Heart right ventricle (tissue), 16 donors: ENCODE measurements at regions not wholly inside any gene's neighbourhood (a gene's known extent, or its start where the extent isn't known, plus 50 kb on each side); places are given as distances from the start of the nearest gene placed in this dataset.

Source experiments
- ATAC-seq, 8 donors: fragments of 200-7000 bp; cut with Tn5 transposase; one replicate each; pipeline ENCODE4 v1.9.1; 2020; ENCODE audit warnings: mild to moderate bottlenecking in 8 of 8, moderate library complexity in 8 of 8, moderate number of reproducible peaks in 1 of 8
- DNase-seq, 2 donors: peaks; one replicate each; pipeline ENCODE4 v3.0.0-alpha.2; 2020
- H3K27ac ChIP-seq, 10 donors: fragments of 200-600 bp; sonication (generic) in 2 of 10; one replicate each; pipeline versions ENCODE4 v1.5.0 to v1.8.0; 2020 to 2022; ENCODE audit warnings: mild to moderate bottlenecking in 3 of 10
- H3K27me3 ChIP-seq, 7 donors: fragments of 200-600 bp; one replicate each; pipeline ENCODE4 v1.8.0; 2021 to 2022; ENCODE audit warnings: mild to moderate bottlenecking in 2 of 7
- H3K36me3 ChIP-seq, 9 donors: fragments of 200-600 bp; sonication (generic) in 1 of 9; one replicate each; pipeline versions ENCODE4 v1.5.0 to v1.8.0; 2020 to 2022; ENCODE audit warnings: mild to moderate bottlenecking in 2 of 9
- H3K4me1 ChIP-seq, 9 donors: fragments of 200-600 bp; sonication (generic) in 1 of 9; one replicate each; pipeline versions ENCODE4 v1.5.0 to v1.8.0; 2020 to 2022; ENCODE audit warnings: mild to moderate bottlenecking in 4 of 9
- H3K4me3 ChIP-seq, 10 donors: fragments of 200-600 bp; sonication (generic) in 2 of 10; one replicate each; pipeline versions ENCODE4 v1.5.0 to v1.8.0; 2020 to 2022; ENCODE audit warnings: mild to moderate bottlenecking in 7 of 10, moderate library complexity in 2 of 10
- H3K9me3 ChIP-seq, 11 donors: fragments of 200-600 bp in 10 of 11; sonication (generic) in 2 of 11; one replicate each; pipeline versions ENCODE4 v1.5.0 to v1.8.0; 2013 to 2022; ENCODE audit warnings: mild to moderate bottlenecking in 2 of 11, control low read depth in 1 of 11, moderate library complexity in 1 of 11
- CTCF ChIP-seq, 9 donors: fragments of 200-600 bp; sonication (generic) in 2 of 9; IDR thresholded peaks; one replicate each; pipeline versions ENCODE4 v1.5.0 to v1.8.0; 2021 to 2022; ENCODE audit warnings: antibody characterized with exemption in 9 of 9, mild to moderate bottlenecking in 5 of 9, moderate library complexity in 1 of 9
- WGBS, 2 donors: extraction: QIAGEN DNeasy Blood & Tissue Kit; methylation state at CpG; one replicate each; pipeline ENCODE4 v1.1.7; 2013; ENCODE audit warnings: inconsistent platforms in 1 of 2; 5-methylcytosine and 5-hydroxymethylcytosine counted together
- intact Hi-C, 10 donors: fragments of 100-400 bp; cut with DNase I; formaldehyde crosslinking; loops; one replicate each; pipeline versions ENCODE4 v1.11.1 to v1.14.2; 2022
- donor health status: Arrhythmogenic right ventricular cardiomyopathy.
- donor health status: ischemic (EF 13 %, LVEDD 7.1; RV severe dilation, severe dysfunction).
- donor health status: healthy with polysubstance abuse.
- donor health status: DM: no; HTN: yes; CAD: no.
- donor health status: DM: no; HTN: no; CAD: no.
- donor health status: ischemic (EF 25% LVEDD 6.9; RV normal size, moderate dysfunction).
- donor health status: ischemic (EF 25% LVEDD 5.7; RV mildly dilated, moderate dysfunction).
- donor health status: healthy.
- donor health status: DM: yes; HTN: yes; CAD: no.
- donor health status: Ischemic cardiomyopathy.
- donor health status: ischemic (EF 35%, LVEDD 5.7; RV mildly dilated, moderate dysfunction).
- donor health status: nonischemic (EF 11% LVEDD 7.7; RV severe dilation, severe dysfunction).
- donor health status: DM: yes; HTN: yes; CAD: no.
- donor health status: PGD.
- donor health status: ischemic (EF 29% LVEDD 5.4; RV normal size, mild dysfunction).
- donor health status: nonischemic (EF 23%, LVEDD 6.1; RV moderate dilation, normal function).

DNA sequence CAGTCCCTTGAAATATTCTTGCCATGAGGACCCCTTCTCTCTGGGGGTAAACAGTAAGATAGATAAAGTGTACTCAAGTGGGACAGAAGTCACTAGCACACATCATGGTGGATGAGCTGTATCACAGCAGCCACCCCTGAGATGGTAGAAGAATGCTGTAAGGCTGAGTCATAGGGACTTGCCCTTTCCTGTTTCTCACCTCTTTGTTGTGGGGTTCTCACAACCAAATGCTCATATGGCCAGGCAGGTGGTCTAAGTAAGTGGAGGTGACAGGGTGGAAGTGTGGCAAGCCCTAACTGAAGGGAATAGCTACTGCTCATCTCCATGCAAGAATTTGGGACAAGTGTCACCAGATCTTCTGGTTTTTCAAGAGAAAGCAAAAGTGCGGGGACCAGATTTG is 202.7 kb upstream of the SLC14A2 start:
- DNase-seq (no peak), ATAC-seq (no peak)
- 93 to 100% methylated on average over 1 of the region's 1 CpG for WGBS, 2 donors
- peaks cover 0 to 3% (median 0%) of the 10 kb centered on the region in 7 donors for H3K27me3 ChIP-seq
- H3K27ac ChIP-seq, result no peak overlapping the region
- no peaks in the 10 kb centered on the region for H3K36me3 ChIP-seq
- no peaks in the 10 kb centered on the region for H3K9me3 ChIP-seq
- TF ChIP-seq CTCF (IDR thresholded peaks at IDR 0.05), result no peak
- H3K4me3 ChIP-seq, result no peak overlapping the region
- H3K4me1 ChIP-seq, result no peaks in the 10 kb centered on the region
- intact Hi-C loops, result no loop called here

GRCh38 chr18:45413180-45413836 is 202.0 kb upstream of the SLC14A2 start:
- DNase-seq, result no peak
- Histone ChIP-seq H3K27ac (no peak overlapping the region), H3K4me1 (no peaks in the 10 kb centered on the region), H3K27me3 (peaks cover 0 to 3% (median 0%) of the 10 kb centered on the region in 7 donors), H3K9me3 (no peaks in the 10 kb centered on the region), H3K4me3 (no peak overlapping the region), H3K36me3 (no peaks in the 10 kb centered on the region)
- ATAC-seq, result no peak
- no peak for TF ChIP-seq CTCF (IDR thresholded peaks at IDR 0.05)
- 84 to 89% methylated on average over 4 of the region's 4 CpGs for WGBS, 2 donors
- intact Hi-C loops, result no loop called here

DNA sequence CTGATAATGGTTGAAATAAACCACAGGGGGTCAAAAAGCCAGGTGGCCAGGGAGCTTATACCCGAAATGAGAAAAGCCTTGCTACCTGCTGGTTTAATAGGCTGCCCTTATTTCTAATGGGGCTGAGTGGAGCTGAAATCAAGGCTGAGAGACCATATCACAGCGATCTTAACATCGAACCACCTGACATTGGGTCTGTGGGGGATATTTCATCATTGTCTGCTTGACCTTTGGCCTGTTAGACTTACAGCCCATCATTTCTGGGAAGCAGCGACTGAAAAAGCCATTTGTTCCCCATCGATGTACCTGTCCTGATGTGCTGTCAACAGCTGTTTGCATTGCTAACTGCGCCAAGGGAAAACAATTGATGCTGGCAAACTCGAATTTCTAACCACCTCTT is 199.7 kb upstream of the SLC14A2 start:
- intact Hi-C loops, result no loop called here
- H3K4me1 ChIP-seq, result no peaks in the 10 kb centered on the region
- no peaks in the 10 kb centered on the region for H3K36me3 ChIP-seq
- 62 to 67% methylated on average over 7 of the region's 7 CpGs for WGBS, 2 donors
- H3K27me3 ChIP-seq, result peaks cover 0 to 3% (median 0%) of the 10 kb centered on the region in 7 donors
- no peak overlapping the region for H3K27ac ChIP-seq
- H3K9me3 ChIP-seq, result no peaks in the 10 kb centered on the region
- H3K4me3 ChIP-seq, result no peak overlapping the region
- ATAC-seq (no peak), DNase-seq (no peak)
- TF ChIP-seq CTCF (IDR thresholded peaks at IDR 0.05), result no peak

GRCh38 chr18:45416168-45416567 is 199.1 kb upstream of the SLC14A2 start:
- H3K9me3 ChIP-seq, result no peaks in the 10 kb centered on the region
- no peak overlapping the region for H3K4me3 ChIP-seq
- ATAC-seq (no peak), DNase-seq (no peak)
- 67 to 83% methylated on average over 5 of the region's 5 CpGs for WGBS, 2 donors
- no peak overlapping the region for H3K27ac ChIP-seq
- H3K27me3 ChIP-seq, result peaks cover 0 to 3% (median 0%) of the 10 kb centered on the region in 7 donors
- intact Hi-C loops, result no loop called here
- TF ChIP-seq CTCF (IDR thresholded peaks at IDR 0.05), result no peak
- H3K4me1 ChIP-seq, result no peaks in the 10 kb centered on the region
- H3K36me3 ChIP-seq, result no peaks in the 10 kb centered on the region
